HG03460 (cell line): ENCODE measurements at regions not wholly inside any gene's neighbourhood (a gene's known extent, or its start where the extent isn't known, plus 50 kb on each side); places are given as distances from the start of the nearest gene placed in this dataset.
"Not testable (repeated sequence)": the region's sequence is repeated elsewhere in the genome, so short reads cannot be mapped to it uniquely, and the experiment has no call there.

Experiments
- ATAC-seq: cut with Tn5 transposase; IDR thresholded peaks from one replicate; pipeline ENCODE4 v1.9.1; 2021; ENCODE audit not compliant: unreplicated experiment

- ATAC-seq: no peak
Observed at GRCh38 chr5:32916648-32917047, 205.5 kb downstream of the NPR3 start.

DNA sequence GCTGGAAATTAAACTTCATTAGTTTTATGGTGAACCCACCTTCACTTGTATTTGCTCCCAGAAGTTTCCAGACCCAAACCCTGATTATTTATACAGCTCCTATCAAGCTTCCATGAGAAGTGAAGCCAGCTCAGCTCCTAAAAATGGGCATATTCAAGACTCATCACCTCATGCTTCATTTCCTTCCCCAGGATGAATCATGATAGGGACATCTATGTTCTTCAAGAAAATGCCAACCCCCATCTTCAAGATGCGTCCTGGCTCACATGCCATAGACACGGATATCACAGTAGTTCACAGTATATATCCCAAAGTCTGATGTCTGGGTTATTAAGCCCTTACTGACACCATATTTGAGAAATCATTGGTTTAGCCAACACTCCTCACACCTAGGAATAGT lies 217.6 kb downstream of the NPR3 start:
- ATAC-seq: no peak

DNA sequence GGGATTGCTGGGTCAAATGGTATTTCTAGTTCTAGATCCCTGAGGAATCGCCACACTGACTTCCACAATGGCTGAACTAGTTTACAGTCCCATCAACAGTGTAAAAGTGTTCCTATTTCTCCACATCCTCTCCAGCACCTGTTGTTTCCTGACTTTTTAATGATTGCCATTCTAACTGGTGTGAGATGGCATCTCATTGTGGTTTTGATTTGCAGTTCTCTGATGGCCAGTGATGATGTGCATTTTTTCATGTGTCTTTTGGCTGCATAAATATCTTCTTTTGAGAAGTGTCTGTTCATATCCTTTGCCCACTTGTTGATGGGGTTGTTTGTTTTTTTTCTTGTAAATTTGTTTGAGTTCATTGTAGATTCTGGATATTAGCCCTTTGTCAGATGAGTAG lies 220.3 kb downstream of the NPR3 start:
- ATAC-seq: not testable (repeated sequence)

DNA sequence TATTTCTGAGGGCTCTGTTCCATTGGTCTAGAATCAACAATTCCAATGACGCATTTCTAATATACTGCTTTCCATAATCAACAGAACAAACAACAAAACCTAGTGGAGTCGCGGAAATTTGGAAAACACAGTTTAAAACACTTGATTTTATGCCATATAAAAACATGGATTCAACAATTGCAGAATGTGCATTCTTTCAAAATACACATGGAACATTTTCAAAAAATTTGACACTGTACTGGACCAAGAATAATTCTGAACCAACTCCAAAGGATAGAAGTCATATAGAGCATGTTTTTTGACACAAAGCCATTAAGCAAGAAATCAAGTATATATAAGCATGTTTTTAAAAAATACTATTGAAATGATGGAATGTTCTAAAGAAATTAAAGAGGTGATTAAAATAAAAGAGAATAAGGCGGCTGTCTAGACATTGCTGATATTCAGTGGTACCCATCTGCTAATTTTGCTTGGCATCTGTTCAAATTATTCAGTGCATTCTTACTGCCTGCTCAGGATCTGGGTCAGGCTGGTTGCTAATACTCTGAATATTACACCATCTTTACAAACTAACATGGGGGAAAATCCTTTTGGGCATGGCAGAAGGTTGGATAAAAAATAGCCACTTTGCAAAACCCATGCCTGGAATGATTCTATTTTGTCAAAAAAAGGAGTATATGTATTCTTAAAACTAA lies 221.3 kb downstream of the NPR3 start:
- no peak for ATAC-seq

- no peak for ATAC-seq
Observed at GRCh38 chr5:32933692-32934091, 222.6 kb downstream of the NPR3 start.

GRCh38 chr5:32934529-32934928 lies 223.4 kb downstream of the NPR3 start:
- ATAC-seq: no peak

GRCh38 chr5:32935283-32935682 lies 224.2 kb downstream of the NPR3 start:
- no peak for ATAC-seq

GRCh38 chr5:32936329-32936728 lies 225.2 kb downstream of the NPR3 start:
- ATAC-seq: no peak

- ATAC-seq: no peak
Observed at GRCh38 chr5:32942225-32942989, 231.3 kb downstream of the NPR3 start.

DNA sequence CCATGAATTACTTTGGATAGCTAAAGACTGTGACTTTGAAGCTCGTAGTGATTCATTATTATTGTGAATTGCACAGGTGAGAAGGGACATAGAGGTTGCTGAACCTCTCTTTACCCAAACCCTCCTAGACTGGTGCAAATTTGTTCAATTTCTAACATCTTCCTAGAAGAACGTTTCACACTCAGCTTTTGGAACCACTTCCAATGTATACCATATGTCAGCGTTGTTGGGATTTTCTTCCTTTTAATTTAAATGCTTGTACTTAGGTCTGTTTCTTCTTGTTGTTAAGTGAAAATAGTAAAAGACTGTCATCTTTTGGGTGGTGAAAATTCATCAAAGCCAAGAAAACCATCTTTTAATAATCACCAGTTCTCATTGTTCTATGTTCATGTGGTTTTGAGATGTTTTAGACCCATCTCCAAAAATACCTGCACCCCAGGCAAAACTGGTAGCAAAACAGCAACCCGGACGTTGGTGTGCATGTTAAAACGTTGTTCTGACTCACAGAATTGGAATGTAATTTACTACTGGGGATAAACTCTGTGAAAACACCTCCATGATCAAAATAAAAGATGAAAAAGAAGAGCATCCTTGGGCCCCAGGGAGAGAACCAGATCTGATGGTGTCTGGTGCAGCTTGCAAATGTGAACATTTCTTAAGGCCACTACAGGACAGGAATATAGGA lies 238.3 kb downstream of the NPR3 start:
- ATAC-seq: no peak

GRCh38 chr5:32951003-32951402 lies 239.9 kb downstream of the NPR3 start:
- no peak for ATAC-seq

GRCh38 chr5:32951878-32952277 lies 240.8 kb downstream of the NPR3 start:
- ATAC-seq: no peak

DNA sequence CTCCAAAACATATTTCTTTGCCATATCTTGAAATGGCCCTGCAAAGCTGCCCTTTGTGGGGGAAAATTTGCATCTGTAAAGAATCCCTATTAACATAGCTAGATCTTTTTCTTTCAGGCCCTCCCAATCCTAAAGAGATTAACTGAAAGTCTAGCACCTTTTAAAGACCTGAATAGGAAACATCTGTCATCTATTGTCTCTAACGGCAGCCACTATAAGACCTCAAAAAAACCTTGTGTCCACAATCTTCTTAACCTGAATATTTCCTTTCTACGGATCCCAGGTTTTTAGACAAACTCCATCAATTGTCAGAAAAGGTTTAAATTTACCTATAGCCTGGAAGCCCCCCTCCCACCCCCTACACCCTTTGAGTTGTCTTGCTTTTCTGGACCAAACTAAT lies 241.3 kb downstream of the NPR3 start:
- ATAC-seq: not testable (repeated sequence)

- ATAC-seq: no peak
Observed at GRCh38 chr5:32953694-32954093, 242.6 kb downstream of the NPR3 start.

DNA sequence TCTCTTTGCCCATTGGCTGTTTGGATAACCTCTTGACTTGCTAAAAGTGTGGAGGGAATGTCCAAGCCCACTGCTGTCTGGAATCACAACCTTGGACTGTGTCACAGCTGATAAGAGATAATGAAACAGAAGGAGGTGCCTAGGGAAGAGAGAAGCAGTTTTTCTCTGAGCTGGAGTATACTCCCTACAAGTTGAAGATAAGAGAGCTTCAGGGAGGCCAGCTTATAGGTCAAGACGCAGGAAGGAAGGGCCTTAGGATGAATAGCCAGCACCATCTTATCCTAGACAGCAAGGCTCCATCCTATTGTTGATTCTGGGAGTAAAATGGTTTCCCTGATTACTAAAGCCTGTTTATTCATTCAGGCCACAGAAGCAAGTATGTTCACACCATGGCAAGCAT lies 244.7 kb downstream of the NPR3 start:
- no peak for ATAC-seq

DNA sequence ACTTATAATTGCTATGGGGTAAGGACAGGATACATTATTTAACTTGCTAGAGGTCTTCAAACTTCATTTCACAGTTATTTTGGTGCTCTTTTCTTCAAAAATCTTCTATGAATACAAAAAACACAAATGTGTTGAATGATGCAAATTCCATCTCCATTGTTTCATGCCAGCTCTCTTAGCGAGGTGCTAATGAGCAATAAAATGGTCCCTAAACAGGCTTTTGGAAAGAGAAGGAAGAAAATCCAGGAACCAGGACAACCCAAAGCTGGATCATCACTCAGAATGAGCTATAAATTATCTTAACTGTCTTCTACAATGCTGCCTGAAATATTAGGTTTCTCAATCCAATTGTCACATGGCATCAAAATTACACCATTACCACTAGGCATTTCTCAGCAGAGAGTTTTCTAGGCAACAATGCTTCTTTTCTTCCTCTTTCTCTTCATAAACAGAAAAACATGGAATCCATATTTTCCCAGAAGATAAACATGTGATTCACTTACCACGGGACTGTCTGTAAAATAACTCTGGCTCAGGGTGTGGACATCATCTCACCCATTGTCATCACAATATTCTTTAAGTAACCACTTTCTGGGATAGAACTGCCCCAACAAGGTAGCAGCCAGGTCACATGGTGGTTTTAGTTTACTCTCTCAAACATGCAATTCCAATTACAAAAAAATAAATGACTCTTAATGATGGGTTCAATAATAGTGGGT lies 249.4 kb downstream of the NPR3 start:
- no peak for ATAC-seq

DNA sequence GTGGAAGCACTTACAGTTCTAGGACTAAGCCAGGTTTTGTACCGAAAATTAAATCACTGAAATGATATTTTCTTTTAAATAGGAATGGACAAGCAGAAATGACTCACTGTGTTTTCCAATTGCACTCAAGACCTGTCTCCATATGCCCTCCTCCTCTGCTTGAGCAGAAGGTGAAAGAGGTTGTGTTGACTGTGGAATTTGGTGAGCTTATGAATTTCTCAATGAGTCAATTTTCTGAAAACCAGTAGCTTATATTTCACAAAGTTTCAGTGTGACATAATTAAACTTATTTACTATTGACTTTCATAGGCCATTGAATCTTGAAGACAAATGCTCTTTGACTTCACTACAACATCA lies 249.9 kb downstream of the NPR3 start:
- ATAC-seq: no peak

DNA sequence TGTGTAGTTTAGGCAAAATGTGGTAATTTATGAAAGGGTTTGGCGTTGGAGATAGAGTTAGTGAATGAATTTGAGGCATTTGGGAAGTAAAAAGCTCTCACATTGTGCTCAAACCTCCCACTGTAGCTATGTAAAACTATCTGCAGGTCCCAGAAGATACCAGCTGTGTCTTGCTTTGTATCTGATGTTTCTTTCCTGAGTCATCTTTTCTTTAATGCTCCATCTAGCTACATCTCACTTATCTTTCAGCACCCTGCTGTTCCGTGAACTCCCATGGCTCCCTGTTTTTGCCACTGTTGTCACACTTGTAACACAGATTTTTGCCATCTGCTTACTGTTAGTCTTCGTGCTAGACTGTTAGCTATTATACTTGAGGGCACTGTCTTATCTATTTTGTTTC lies 253.1 kb downstream of the NPR3 start:
- no peak for ATAC-seq

DNA sequence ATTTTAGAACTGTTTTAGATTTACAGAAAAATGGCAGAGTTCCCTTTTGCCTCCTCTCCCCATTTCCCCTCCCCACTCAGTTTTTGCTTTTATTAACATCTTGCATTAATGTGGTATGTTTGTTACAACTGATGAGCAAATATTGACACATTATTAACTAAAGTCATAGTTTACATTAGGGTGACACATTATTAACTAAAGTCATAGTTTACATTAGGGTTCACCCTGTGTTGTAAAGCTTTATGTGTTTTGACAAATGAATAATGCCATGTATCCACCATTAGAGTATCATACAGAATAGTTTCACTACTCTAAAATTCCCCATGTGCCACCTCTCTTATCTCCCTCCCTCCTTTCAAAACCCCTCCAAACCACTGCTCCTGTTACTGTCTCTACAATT lies 262.5 kb downstream of the NPR3 start:
- no peak for ATAC-seq

- no peak for ATAC-seq
Observed at GRCh38 chr5:32975656-32976375, 264.7 kb downstream of the NPR3 start.

- ATAC-seq: no peak
Observed at GRCh38 chr5:32981061-32981460, 269.9 kb downstream of the NPR3 start.
